ENCODE measurements at regions not wholly inside any gene's neighbourhood (a gene's known extent, or its start where the extent isn't known, plus 50 kb on each side); places are given as distances from the start of the nearest gene placed in this dataset.

DNA sequence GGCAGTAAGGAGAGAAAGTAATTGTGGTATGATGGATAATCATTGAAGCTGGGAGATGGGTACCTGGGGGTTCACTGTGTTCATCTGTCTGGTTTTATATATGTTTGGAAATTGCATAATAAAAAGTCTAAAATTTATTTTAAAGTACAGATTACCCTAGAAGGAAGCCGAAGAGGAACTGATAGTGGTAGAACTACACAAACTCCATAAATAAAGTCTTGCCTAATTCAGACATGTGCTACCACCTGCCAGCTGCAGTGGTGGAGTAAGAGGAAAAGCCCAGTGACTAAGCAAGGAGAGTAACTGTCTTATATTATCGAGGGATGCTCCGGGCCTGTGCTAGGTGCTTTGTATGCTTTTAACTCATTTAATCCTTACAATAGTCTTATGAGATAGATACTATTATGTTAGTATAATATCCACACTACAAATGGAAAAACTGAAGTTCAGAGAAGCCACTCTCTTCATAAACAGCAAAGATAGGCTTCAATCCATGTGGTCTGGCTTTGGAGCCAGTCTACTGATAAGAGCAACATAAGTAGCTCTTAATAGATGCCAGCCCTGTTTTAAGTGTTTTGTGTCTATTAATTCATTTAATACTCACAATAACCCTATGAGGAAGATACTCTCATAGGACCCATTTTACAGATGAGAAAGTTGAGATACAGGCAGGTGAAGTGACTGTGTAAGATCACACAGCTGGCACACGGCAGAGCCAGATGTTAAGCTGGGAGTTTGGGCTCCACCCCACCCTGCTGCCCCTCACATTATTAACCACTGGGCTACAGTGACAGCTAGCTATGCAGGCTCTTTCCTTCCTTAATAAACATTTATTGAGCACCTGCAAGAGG lies 56.8 kb upstream of the HNRNPU start:
- H3K9ac ChIP-seq (ENCODE audit: low read length) = no peak overlapping the region
- no peak overlapping the region for H3K4me3 ChIP-seq (ENCODE audit: low read length)
- H3K9me3 ChIP-seq (ENCODE audit: control insufficient read depth, low read length) = no peaks in the 10 kb centered on the region
- H3K27me3 ChIP-seq (replicated peaks; ENCODE audit: control insufficient read depth, insufficient read depth, low read length) = peaks cover 17% of the 10 kb centered on the region
- DNase-seq (ENCODE audit: low read depth) = no peak
- H3K36me3 ChIP-seq (ENCODE audit: control insufficient read depth, insufficient read depth, low read length, severe bottlenecking) = no peaks in the 10 kb centered on the region
- H3K4me1 ChIP-seq (ENCODE audit: control insufficient read depth, insufficient read depth, low read length) = peaks cover 5% of the 10 kb centered on the region

DNA sequence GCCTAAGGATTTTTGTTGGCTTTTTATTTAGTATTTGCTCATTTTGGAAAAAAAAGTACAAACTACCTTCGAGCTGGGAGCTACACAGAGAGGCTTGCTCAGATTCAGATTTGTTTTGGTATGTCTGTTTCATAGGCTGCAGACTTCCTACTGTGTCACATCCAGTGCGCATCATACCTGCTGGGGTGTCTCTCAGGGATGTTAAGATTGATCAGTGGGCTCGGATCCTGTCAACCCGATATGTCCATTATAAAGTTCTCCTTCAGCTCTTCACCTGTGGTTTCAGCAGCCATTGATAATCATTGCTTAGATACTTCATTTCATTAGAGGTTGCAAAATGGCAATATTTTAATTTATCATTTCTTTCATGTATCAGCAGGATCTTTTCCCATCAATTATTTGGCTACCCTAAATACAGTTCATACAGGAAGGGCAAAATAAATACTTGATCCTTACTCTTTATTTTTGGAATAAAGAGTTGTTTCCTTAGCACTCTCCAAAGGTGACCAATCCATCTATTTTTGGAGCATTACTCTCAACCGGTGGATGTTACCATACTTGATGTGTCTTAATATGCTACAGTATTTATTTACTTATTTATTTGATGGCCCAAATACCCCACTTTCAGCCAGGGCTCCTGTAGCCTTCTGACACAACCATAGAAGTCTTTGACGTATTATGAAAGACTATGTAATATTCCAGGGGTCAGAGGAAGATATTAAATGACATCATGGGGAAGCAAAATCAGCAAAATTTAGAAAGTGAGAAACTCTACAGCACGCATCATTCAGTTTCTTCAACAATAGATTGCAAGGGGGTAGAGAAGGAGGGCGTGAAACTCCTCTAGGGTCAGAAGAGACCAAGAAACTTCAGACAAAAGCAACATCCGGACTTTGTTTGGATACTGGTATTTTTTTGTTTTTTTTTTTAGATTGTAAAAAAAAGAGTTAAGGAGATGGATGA lies 55.3 kb upstream of the HNRNPU start:
- Histone ChIP-seq H3K9me3 (ENCODE audit: control insufficient read depth, low read length) (no peaks in the 10 kb centered on the region), H3K4me3 (ENCODE audit: low read length) (peak overlapping the region; percentile 83), H3K36me3 (ENCODE audit: control insufficient read depth, insufficient read depth, low read length, severe bottlenecking) (no peaks in the 10 kb centered on the region), H3K27me3 (replicated peaks; ENCODE audit: control insufficient read depth, insufficient read depth, low read length) (peaks cover 14% of the 10 kb centered on the region), H3K4me1 (ENCODE audit: control insufficient read depth, insufficient read depth, low read length) (peaks cover 5% of the 10 kb centered on the region), H3K9ac (ENCODE audit: low read length) (peak overlapping the region; percentile 37)
- no peak for DNase-seq (ENCODE audit: low read depth)

DNA sequence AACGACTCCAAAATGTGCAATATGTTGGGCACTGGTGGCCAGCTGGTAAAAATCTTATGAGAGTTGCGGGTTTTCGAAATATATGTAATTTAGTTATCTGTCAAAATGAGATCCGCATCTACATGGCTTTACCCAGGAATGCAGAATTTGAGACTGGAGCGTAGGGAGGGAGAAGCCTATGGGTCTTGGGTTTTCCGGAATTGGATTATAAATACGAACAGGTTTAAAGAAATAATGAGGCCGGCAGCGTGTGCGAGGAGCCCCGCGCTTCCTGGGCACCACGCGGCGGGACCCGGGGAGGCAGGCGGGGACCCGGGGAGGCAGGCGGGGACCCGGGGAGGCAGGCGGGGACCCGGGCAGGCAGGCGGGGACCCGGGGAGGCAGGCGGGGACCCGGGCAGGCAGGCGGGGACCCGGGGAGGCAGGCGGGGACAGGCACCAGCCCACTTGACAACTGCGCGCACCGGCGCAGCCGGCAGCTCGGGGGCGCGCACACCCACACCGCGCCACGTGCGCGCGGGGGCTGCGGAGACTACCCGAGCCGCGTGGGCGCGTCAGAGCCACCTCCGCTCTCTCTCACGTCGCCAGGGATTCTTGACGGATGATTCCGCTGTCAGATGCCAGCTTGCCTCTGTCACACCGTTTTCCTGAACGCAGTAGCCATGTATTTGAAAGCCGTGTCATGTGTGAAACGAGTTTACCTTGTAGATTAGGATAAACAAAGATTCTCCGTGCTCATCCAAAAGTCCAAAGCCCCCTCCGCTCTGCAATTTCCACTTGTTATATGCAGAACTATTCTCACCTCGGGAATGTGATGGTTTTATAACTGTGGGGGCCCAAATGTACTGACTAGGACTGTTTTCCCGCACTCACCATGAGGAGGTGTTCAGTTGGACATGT lies 54.3 kb upstream of the HNRNPU start:
- DNase-seq (ENCODE audit: low read depth) = peak; percentile 69
- peak overlapping the region; percentile 37 for H3K9ac ChIP-seq (ENCODE audit: low read length)
- peak overlapping the region; percentile 83 for H3K4me3 ChIP-seq (ENCODE audit: low read length)

DNA sequence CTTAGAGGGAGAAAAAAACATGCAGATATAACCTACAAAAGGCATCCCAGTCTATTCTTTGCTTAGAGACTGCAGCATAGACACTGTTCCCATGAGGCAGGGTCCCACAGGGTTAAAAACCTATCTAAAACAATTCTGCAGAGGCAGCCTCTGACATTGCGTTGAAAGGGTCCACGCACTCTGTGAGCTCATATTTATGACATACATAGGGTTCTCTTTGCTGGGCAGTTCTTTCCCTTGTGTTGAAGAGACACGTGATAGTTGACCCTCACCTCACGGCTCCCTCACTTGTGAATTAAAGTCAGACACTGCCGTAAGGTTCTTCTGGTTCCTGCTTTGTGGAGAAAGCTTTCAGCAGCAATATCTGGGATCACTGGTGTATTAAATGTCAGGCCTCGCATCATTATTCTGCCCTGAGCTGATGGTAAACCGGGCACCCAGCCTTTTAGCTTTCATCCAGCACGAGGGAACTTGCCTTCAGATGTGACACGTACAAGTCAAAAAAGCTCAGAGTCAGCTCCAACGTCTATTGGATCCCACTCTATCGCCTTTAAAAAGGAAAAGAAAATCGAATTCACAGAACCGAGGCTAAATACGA lies 52.8 kb upstream of the HNRNPU start:
- H3K36me3 ChIP-seq (ENCODE audit: control insufficient read depth, insufficient read depth, low read length, severe bottlenecking) = no peaks in the 10 kb centered on the region
- H3K27me3 ChIP-seq (replicated peaks; ENCODE audit: control insufficient read depth, insufficient read depth, low read length) = peaks cover 12% of the 10 kb centered on the region
- H3K9me3 ChIP-seq (ENCODE audit: control insufficient read depth, low read length) = no peaks in the 10 kb centered on the region
- no peak overlapping the region for H3K4me3 ChIP-seq (ENCODE audit: low read length)
- no peak overlapping the region for H3K9ac ChIP-seq (ENCODE audit: low read length)
- no peak for DNase-seq (ENCODE audit: low read depth)
- H3K4me1 ChIP-seq (ENCODE audit: control insufficient read depth, insufficient read depth, low read length) = peaks cover 5% of the 10 kb centered on the region

More for the DNA sequence above, 54.3 kb upstream of the HNRNPU start:
- Histone ChIP-seq H3K4me1 (ENCODE audit: control insufficient read depth, insufficient read depth, low read length) (peaks cover 5% of the 10 kb centered on the region), H3K36me3 (ENCODE audit: control insufficient read depth, insufficient read depth, low read length, severe bottlenecking) (no peaks in the 10 kb centered on the region), H3K27me3 (replicated peaks; ENCODE audit: control insufficient read depth, insufficient read depth, low read length) (peaks cover 12% of the 10 kb centered on the region), H3K9me3 (ENCODE audit: control insufficient read depth, low read length) (no peaks in the 10 kb centered on the region)

DNA sequence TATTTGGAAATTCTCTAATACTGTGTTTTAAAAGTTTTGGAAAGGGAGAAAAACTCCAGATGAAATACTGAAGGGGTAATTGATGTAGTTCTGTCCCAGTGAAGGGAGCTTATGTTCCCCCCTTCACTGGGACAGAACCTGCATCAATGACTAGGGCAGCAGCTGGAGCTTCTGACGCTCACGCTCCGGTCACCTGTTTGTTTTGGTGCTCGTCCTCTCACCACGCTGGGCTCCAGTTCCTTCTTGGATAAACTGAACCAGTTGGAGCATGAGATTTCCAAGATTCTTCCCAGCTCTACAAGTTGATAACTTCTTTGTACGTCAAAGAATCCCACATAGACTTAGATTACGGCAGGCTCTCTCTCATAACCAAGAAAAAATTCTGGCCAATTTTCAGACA lies 51.4 kb upstream of the HNRNPU start:
- no peaks in the 10 kb centered on the region for H3K9me3 ChIP-seq (ENCODE audit: control insufficient read depth, low read length)
- DNase-seq (ENCODE audit: low read depth) = no peak
- H3K9ac ChIP-seq (ENCODE audit: low read length) = no peak overlapping the region
- H3K27me3 ChIP-seq (replicated peaks; ENCODE audit: control insufficient read depth, insufficient read depth, low read length) = peaks cover 12% of the 10 kb centered on the region
- no peak overlapping the region for H3K4me3 ChIP-seq (ENCODE audit: low read length)
- H3K4me1 ChIP-seq (ENCODE audit: control insufficient read depth, insufficient read depth, low read length) = peaks cover 5% of the 10 kb centered on the region
- no peaks in the 10 kb centered on the region for H3K36me3 ChIP-seq (ENCODE audit: control insufficient read depth, insufficient read depth, low read length, severe bottlenecking)

DNA sequence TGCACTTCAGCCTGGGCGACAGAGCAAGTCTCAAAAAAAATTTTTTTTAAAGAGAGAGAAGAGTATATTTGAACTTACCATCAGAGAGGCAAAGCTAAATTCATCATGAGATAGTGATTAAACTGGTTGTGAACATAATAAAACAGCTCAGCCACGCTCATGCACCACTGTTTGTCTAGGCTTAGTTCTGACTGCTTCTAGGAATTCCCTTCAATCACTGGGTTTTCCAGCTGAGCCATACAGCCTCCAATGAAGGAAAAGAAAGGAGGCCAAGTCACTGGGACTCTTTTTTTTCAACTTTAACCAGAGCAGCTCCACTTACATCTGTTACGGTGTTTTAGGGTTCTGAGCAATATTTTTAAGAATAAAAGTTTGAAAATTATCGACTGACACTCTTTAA lies 50.4 kb upstream of the HNRNPU start:
- no peaks in the 10 kb centered on the region for H3K9me3 ChIP-seq (ENCODE audit: control insufficient read depth, low read length)
- peaks cover 5% of the 10 kb centered on the region for H3K4me1 ChIP-seq (ENCODE audit: control insufficient read depth, insufficient read depth, low read length)
- H3K9ac ChIP-seq (ENCODE audit: low read length) = no peak overlapping the region
- DNase-seq (ENCODE audit: low read depth) = no peak
- H3K4me3 ChIP-seq (ENCODE audit: low read length) = no peak overlapping the region
- H3K36me3 ChIP-seq (ENCODE audit: control insufficient read depth, insufficient read depth, low read length, severe bottlenecking) = no peaks in the 10 kb centered on the region
- H3K27me3 ChIP-seq (replicated peaks; ENCODE audit: control insufficient read depth, insufficient read depth, low read length) = peaks cover 12% of the 10 kb centered on the region

All from adipocyte (in vitro differentiated cells).